ENCODE measurements at regions not wholly inside any gene's neighbourhood (a gene's known extent, or its start where the extent isn't known, plus 50 kb on each side); places are given as distances from the start of the nearest gene placed in this dataset.

GRCh38 chr2:128498086-128498485, 179.4 kb upstream of the HS6ST1 start:
- no peak for DNase-seq

DNA sequence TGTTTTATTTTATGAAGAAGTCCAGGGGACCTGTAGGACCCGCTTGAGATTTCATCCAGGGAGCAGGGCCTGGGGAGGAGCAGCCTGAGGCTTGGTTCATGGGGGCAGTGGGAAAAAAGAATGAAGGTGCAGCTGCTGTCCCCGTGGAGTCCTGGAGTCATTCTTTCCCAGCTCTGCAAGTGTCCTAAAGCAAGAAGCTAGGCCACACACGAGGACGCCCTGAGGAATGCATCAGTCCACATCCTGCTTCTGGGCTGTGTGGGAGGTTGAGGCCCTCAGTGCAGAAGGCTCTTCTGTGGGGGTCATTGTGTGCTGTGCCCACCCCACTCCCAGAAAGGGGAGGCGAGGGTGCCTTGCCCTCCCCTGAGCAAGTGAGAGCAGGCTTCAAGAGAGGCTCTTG, 179.9 kb upstream of the HS6ST1 start:
- DNase-seq: peak; percentile 4

DNA sequence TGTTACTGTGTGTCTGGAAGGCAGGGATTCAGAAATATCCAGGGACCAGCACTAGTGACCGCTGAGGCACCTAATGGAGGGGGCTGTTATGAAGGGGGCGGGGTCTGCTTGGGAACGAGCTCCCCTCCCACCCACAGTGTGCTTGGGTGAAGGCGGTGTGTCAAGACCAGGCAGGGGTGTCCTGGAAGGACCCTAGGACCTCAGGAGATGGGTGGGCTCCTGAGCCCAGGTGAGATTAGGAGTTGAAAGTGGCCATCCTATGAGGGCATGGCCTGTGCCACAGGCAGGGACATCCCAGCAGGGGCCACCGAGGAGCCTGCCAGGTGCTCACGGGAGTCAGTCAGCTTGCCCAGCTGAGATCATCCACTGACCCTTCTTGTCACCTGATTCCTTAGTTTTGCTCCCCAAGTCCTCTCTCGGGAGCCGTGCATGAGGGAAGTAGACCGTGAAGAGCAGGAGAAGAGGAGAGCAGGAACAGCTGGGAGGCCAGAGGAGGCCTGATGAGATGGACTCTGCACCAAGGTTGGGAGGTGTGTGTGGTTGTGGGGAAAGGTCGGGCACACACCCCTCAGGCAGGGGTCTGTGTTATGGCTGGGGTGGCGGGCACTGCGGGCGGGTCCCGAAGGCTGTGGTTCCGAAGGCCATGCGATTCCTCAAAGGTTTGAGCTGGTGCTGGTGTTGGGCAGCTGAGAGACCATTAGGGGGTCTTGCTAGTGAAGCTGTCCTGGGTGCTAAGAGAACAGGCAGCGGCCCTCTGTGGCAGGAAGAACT, 180.9 kb upstream of the HS6ST1 start:
- DNase-seq: no peak

- DNase-seq: peak; percentile 13
Observed at GRCh38 chr2:128500138-128500800, 181.6 kb upstream of the HS6ST1 start.

GRCh38 chr2:128501006-128501690, 182.5 kb upstream of the HS6ST1 start:
- peak; percentile 11 for DNase-seq

DNA sequence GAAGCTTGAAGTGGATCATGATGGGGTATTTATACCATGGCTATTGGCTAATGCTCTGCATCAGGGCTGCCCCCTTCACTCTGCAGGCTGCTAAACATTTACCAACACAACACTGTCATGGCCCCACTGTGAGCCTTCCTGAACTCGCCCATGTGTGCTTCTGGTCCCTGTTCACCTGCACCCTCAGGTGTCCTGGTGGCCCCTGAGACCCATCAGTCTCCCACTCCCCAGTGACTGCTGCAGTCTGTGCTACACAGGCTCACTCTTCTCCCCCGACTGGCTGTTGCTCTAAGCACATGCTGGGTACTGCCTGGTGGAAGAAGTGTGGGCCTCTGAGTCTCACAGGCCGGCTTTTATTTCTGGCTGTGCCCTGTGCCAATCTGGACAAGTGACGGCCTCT, 183.0 kb upstream of the HS6ST1 start:
- DNase-seq: peak; percentile 10

DNA sequence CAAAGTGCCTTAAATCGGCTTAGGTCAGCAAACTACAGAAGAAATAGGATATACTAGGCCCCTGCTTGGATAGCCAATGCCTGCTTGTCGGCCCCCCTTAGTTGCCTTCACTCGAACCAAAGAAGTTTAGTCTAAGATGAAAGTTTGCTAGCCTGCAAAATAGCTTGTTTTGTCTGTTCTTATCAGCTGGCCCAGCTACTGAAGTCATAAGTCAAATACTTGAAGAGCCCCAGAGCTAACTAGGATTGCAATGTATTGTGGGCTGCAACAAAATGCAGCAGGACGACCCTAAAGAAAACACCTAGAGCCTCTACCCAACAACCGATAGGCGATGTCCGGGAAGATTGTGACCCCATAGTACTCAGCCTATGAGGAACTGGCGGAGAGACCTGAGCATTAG, 183.5 kb upstream of the HS6ST1 start:
- DNase-seq: no peak

DNA sequence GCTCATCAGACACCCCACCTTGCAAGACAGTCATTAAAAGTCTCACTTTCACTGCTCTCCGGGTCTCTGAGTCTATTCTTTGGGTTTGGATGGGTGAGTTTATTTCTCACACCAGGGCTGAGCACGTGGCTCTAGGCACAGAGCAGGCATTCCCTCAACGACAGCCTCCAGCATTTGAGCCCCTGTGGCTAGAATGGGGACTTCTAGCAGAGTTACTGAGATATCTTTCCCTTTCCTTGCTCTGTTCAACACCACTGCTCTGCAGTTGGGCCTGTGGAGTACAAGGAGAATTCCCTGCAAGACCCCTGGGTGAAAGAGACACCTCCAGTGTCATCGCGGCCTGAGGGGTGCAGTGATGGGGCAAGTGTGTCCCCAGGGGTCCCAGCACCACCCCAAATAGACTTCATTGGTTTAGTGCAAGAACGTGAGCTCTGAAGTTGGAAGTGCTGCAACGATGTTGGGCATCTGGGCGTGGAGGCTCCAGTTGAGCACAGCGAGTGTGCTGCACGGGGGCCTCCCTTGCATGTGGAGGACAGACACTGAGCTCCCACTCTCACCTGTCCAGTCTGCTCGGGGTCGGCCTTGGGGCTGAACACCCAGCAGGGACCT, 184.1 kb upstream of the HS6ST1 start:
- peak; percentile 16 for DNase-seq

GRCh38 chr2:128503399-128504245, 185.0 kb upstream of the HS6ST1 start:
- DNase-seq: peak; percentile 13

GRCh38 chr2:128504246-128505149, 185.8 kb upstream of the HS6ST1 start:
- no peak for DNase-seq

GRCh38 chr2:128505150-128505490, 186.5 kb upstream of the HS6ST1 start:
- no peak for DNase-seq

DNA sequence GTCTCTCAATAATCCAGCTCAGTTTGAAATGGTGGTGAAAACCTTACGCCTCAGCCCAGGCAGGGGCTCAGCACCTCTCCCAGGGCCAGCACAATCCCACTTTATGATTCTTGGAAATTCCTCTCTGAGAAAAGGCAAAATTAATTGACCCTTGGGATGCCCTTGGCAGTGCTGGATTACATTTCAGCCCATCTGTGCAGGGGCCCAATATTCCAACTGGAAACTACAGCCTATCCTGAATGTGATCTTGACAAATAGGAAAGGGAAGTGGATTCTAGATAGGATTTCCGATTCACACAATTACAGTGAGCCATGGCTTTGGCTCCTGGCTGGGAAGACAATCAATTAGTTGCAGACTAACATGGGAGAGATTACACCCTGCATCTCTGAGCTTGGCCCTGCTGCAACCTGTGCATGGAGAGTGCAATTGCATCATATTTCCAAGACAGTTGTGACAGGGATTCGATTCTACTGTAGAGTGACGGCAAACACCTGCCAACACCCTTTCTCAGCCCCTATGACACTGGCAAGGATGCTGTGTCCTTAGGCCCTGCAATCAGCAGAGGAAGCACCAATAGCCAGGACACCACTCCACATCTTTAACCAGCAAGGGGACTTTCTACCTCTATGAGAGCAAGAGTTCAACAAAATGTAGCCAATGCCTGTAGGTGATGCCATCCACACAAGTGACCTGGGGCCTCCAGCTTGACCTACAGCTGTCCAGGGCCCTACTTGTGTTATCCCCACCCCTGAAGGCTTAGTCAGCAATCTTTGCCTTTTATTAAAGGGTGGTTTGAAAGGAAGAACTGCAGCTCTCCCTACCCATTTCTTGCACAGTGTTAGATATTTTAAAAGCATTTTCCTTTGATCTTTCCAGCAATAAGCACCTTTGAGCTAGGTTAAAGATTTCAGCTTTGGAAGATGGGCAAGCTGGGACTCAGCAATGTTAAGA, 187.2 kb upstream of the HS6ST1 start:
- no peak for DNase-seq

GRCh38 chr2:128506534-128506933, 187.9 kb upstream of the HS6ST1 start:
- no peak for DNase-seq

GRCh38 chr2:128510701-128511397, 192.2 kb upstream of the HS6ST1 start:
- DNase-seq: no peak

DNA sequence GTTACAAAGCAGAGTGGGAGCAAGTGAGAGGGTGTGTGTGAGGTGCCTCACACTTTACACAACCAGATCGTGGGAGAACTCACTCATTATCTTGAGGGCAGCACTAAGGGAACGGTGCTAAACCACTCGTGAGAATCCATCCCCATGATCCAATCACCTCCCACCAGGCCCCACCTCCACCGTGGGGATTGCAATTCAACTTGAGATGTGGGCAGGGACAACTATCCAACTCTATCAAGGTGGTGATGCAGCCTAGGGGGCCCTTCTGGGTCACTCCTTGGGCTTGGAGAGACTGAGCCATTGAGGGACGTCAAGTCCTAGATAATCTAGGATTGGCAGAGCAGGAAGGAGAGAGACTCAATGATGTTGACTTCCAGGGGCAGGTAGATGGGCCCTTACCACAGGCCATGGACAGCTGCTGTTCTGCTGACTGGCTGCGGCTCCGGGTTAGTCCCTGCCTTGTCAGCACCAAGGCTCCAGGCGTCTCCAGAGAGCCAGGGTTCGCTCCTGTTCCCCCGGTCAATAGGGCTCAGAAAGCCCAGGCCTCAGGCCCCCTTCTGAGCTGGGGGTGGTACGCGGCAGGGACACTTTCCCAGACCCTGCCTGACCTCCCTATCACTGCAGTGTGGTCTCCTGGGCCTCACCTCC, 193.2 kb upstream of the HS6ST1 start:
- no peak for DNase-seq

GRCh38 chr2:128512379-128513115, 193.9 kb upstream of the HS6ST1 start:
- DNase-seq: no peak

DNA sequence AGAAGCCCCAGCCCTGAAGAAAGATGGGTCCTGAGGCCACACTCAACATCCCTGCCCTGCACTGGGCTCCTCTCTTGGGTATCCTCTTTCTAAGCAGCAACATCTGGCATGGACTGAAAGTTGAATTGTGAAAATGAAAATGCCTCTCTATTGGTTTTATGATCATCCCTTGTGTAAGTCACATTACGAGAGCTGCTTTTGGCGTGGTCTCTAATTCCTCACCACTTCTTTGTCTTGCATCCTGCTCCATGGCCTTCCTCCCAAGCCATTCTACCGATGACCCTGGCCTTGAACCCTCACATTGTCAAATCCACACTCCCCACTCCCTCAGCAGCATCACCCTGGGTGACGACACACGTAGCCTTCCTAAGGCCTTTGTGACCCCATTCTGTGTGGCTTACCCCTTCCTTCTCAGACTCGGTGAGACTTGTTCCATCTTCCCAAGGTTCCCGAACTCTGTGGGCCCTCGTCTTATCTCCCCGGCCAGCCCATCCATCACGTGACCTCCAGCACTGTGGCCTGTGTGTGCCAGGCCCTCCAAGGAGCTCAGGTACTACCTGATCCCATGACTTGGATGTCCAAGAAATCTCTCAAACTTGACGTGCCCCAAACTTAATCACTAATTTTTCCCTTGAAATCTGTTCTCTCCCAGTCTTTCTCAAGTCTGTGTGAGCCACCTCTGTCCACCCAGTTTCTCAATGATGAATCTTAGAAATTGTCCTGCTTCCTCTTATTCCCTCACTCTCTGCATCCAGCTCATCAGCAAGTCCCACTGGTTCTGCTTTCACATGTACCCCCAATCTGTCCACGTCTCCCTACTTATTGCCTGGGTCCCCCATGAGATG, 194.7 kb upstream of the HS6ST1 start:
- DNase-seq: no peak

GRCh38 chr2:128513961-128514283, 195.3 kb upstream of the HS6ST1 start:
- no peak for DNase-seq

Measured in stimulated activated CD8-positive, alpha-beta memory T cell treated with anti-CD3 and anti-CD28 coated beads, Interleukin-4, amount 100 ng/mL, for 48 hours (primary cell).